A549 (cell line): ENCODE measurements at regions not wholly inside any gene's neighbourhood (a gene's known extent, or its start where the extent isn't known, plus 50 kb on each side); places are given as distances from the start of the nearest gene placed in this dataset.

Experiments
- BHLHE40 ChIP-seq: IDR thresholded peaks from 2 replicates; pipeline ENCODE4 v1.6.1; 2012; ENCODE audit warnings: low read depth, low read length, inconsistent platforms
- CHD2 ChIP-seq: fragments of 150-350 bp; IDR thresholded peaks from 2 replicates; pipeline ENCODE4 v1.6.1; 2014; ENCODE audit warnings: low read length; ENCODE audit not compliant: partially characterized antibody
- CTCF ChIP-seq: fragments of >200 bp; sonication (Bioruptor Twin); formaldehyde crosslinking; IDR thresholded peaks from 3 replicates; pipeline ENCODE4 v1.5.1; 2016
- ESRRA ChIP-seq: fragments of 150-350 bp; IDR thresholded peaks from 2 replicates; pipeline ENCODE4 v1.6.1; 2014; ENCODE audit warnings: mild to moderate bottlenecking, low read length, borderline replicate concordance
- FOSL2 ChIP-seq, 2 experiments: fragments of 450-650 bp in 1 of 2; fragments of >200 bp in 1 of 2; sonication (Bioruptor Twin) in 1 of 2; formaldehyde crosslinking; IDR thresholded peaks; 2 replicates each; pipeline versions ENCODE4 v1.5.0 to v1.6.1; 2016 to 2020; ENCODE audit warnings: mild to moderate bottlenecking in 1 of 2, moderate library complexity in 1 of 2
- HEYL ChIP-seq: fragments of 250-450 bp; sonication (Bioruptor Pico); IDR thresholded peaks from 2 replicates; pipeline ENCODE4 v1.8.0; 2021; ENCODE audit warnings: mild to moderate bottlenecking, moderate library complexity
- HMGXB4 ChIP-seq: fragments of 250-450 bp; sonication (Bioruptor Pico); IDR thresholded peaks from 2 replicates; pipeline ENCODE4 v1.5.0; 2021; ENCODE audit warnings: mild to moderate bottlenecking, moderate library complexity, borderline replicate concordance
- PHF8 ChIP-seq: fragments of 200-600 bp; sonication (generic); IDR thresholded peaks from 2 replicates; pipeline ENCODE4 v1.6.1; 2016; ENCODE audit warnings: low read depth, mild to moderate bottlenecking, antibody characterized with exemption, moderate library complexity, borderline replicate concordance
- RARB ChIP-seq: fragments of 250-450 bp; sonication (Bioruptor Pico); IDR thresholded peaks from 2 replicates; pipeline ENCODE4 v1.8.0; 2021; ENCODE audit warnings: mild to moderate bottlenecking, moderate library complexity
- REST ChIP-seq: fragments of 200-600 bp; sonication (generic); IDR thresholded peaks from 2 replicates; pipeline ENCODE4 v1.6.1; 2016; ENCODE audit warnings: antibody characterized with exemption, mild to moderate bottlenecking, moderate library complexity
- SMC3 ChIP-seq: fragments of >200 bp; sonication (Bioruptor Twin); formaldehyde crosslinking; IDR thresholded peaks from 3 replicates; pipeline ENCODE4 v1.6.1; 2018; ENCODE audit warnings: inconsistent platforms
- USF2 ChIP-seq: fragments of 450-650 bp; IDR thresholded peaks from 2 replicates; pipeline ENCODE4 v1.6.1; 2014; ENCODE audit warnings: antibody characterized with exemption
- ZC3H11A ChIP-seq: fragments of 450-650 bp; IDR thresholded peaks from 2 replicates; pipeline ENCODE4 v1.6.1; 2014; ENCODE audit warnings: antibody characterized with exemption, mild to moderate bottlenecking

GRCh38 chr10:21071001-21071673 is 174.0 kb upstream of the NEBL start:
- TF ChIP-seq ESRRA (no peak), CTCF (no peak), SMC3 (no peak), HMGXB4 (CRISPR knock-in tag) (no peak), USF2 (no peak), FOSL2 (IDR thresholded peaks at IDR 0.05) (no peak), FOSL2 (CRISPR knock-in tag; IDR thresholded peaks at IDR 0.05) (no peak), BHLHE40 (no peak), HEYL (CRISPR knock-in tag) (no peak), PHF8 (no peak), CHD2 (no peak), REST (no peak), RARB (no peak), ZC3H11A (no peak)
